IPS-15b (cell line): ENCODE measurements at regions not wholly inside any gene's neighbourhood (a gene's known extent, or its start where the extent isn't known, plus 50 kb on each side); places are given as distances from the start of the nearest gene placed in this dataset.

Experiments
- H3K27me3 ChIP-seq: one replicate; pipeline ENCODE4 v1.6.1; 2013; ENCODE audit warnings: low read length; ENCODE audit not compliant: control insufficient read depth, insufficient read depth
- H3K36me3 ChIP-seq: one replicate; pipeline ENCODE4 v1.6.1; 2013; ENCODE audit warnings: low read length; ENCODE audit not compliant: control insufficient read depth, insufficient read depth
- H3K4me1 ChIP-seq: one replicate; pipeline ENCODE4 v1.6.1; 2013; ENCODE audit warnings: mild to moderate bottlenecking, low read length; ENCODE audit not compliant: control insufficient read depth, insufficient read depth
- H3K4me3 ChIP-seq: one replicate; pipeline ENCODE4 v1.5.1; 2013; ENCODE audit warnings: low read depth, low read length
- H3K9ac ChIP-seq: one replicate; pipeline ENCODE4 v1.6.1; 2013; ENCODE audit warnings: low read depth, mild to moderate bottlenecking, low read length
- H3K9me3 ChIP-seq: one replicate; pipeline ENCODE4 v1.6.1; 2013; ENCODE audit warnings: mild to moderate bottlenecking, low read length; ENCODE audit not compliant: control insufficient read depth, insufficient read depth

DNA sequence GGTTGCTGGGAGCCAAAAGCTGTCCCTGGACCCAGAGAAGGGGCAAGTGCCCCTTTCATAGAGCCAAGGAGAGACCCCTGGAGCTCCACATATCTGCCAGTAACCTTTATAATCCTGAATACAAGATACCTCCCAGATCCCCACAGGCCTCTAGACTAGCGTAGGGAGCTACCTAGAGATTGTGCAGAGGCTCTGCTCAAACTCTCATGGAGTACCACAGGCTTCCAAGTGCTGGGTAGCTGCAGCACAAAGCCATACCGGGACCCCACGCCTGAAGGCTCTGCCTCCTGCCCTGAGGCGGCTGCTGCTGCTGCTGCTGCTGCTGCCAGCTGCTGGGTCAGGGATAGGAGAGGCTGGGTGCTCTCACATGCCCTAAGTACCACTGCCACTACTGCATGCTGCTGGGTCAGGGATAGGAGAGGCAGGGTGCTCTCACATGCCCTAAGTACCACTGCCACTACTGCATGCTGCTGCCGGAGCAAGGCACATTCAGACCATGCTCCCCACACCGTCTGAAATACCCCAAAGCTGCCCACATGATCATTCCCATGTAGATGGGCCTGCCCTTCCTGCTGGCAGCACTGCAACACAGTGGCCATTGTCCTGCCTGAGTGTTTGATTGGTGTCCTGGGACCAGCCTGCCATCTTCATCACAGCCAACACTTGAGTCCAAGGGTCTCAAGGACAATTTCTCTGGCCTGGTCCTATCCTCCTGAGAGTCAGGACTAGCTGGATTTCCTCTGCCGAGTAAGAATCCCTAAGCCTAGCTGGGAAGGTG, 1434.3 kb upstream of the ADGRB3 start:
- no peaks in the 10 kb centered on the region for H3K4me1 ChIP-seq
- no peaks in the 10 kb centered on the region for H3K36me3 ChIP-seq
- no peaks in the 10 kb centered on the region for H3K9me3 ChIP-seq
- H3K9ac ChIP-seq, result no peak overlapping the region
- H3K27me3 ChIP-seq, result no peaks in the 10 kb centered on the region
- H3K4me3 ChIP-seq, result no peak overlapping the region

DNA sequence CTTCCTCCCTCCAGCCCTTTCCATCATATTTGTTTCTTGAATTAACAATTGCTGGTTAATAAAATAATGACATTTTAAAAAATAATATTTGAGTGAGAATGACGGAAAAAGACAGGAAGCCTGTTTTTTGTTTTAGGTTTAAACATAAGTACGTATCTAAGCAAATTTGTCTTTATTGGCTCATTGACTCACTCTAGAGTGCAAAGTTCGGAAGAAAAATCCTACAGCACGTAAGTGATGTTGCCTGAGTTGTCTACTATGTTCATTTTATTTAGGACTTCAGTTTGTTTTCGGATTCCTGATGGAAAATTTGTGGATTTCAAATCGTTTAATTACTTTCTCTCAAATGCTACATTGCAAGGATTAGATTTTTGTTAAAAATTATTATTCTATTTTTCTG, 1435.7 kb upstream of the ADGRB3 start:
- Histone ChIP-seq H3K36me3 (no peaks in the 10 kb centered on the region), H3K9ac (no peak overlapping the region), H3K9me3 (no peaks in the 10 kb centered on the region), H3K4me3 (no peak overlapping the region), H3K27me3 (no peaks in the 10 kb centered on the region), H3K4me1 (no peaks in the 10 kb centered on the region)

DNA sequence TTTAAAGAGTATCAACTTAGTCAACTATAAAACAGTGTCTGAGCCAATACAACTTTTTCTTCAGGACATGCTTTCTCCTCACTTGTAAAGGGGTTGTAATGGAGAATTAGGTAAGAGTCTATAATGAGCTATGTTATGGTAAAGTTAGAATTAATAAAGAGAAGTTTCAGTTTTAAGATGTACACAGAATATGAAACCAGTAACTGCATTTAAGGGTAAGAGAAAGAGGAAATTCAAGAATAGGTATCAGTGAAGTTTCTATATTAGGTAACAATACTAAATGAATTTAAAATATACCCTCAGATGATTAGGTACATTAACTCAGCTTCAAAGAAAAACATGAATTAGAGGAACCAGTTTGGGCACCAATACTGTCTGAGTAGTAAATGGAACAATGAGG, 1444.3 kb upstream of the ADGRB3 start:
- H3K4me1 ChIP-seq, result no peaks in the 10 kb centered on the region
- no peaks in the 10 kb centered on the region for H3K27me3 ChIP-seq
- no peaks in the 10 kb centered on the region for H3K36me3 ChIP-seq
- H3K9ac ChIP-seq, result no peak overlapping the region
- H3K4me3 ChIP-seq, result no peak overlapping the region
- H3K9me3 ChIP-seq, result no peaks in the 10 kb centered on the region

DNA sequence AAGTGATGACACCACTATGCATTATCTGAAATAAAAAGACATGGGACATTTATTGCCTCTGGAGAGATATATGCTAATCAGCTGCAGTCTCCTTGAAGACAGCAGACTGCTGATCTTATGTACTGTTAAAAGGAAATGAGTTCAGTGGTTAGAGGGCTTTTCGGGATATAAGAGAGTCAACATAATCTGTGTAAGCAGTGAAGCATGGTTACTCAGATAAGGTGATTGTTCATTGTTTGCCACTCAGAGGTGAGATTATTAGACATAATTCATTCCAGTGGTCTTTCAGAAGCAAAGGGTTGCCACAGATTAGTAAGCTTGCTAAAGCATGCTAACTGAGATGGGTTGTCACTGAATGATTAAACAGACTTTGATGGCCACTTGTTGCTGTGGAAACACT, 1450.7 kb upstream of the ADGRB3 start:
- Histone ChIP-seq H3K4me1 (no peaks in the 10 kb centered on the region), H3K9ac (no peak overlapping the region), H3K27me3 (no peaks in the 10 kb centered on the region), H3K36me3 (no peaks in the 10 kb centered on the region), H3K4me3 (no peak overlapping the region), H3K9me3 (peaks cover 2% of the 10 kb centered on the region)

DNA sequence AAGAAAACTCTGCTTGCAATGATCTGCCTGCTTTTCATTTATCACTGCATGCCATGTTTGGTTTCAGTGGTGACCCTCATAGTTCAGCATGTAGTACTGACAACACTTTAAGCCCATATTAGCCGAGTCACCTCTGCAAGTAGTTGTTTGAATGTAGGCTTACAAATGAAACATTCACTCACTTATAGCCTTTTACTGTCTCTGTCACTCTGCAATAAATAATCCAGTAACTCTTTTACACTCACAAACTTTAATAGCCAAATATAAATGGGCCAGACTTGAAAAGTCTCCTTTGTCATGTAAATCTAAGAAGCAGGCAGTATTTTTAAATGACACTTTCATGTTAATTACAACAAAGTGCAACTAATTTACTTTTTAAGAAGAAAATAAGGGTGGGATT, 1460.0 kb upstream of the ADGRB3 start:
- H3K9ac ChIP-seq, result no peak overlapping the region
- H3K36me3 ChIP-seq, result no peaks in the 10 kb centered on the region
- H3K9me3 ChIP-seq, result no peaks in the 10 kb centered on the region
- no peaks in the 10 kb centered on the region for H3K4me1 ChIP-seq
- no peaks in the 10 kb centered on the region for H3K27me3 ChIP-seq
- no peak overlapping the region for H3K4me3 ChIP-seq

DNA sequence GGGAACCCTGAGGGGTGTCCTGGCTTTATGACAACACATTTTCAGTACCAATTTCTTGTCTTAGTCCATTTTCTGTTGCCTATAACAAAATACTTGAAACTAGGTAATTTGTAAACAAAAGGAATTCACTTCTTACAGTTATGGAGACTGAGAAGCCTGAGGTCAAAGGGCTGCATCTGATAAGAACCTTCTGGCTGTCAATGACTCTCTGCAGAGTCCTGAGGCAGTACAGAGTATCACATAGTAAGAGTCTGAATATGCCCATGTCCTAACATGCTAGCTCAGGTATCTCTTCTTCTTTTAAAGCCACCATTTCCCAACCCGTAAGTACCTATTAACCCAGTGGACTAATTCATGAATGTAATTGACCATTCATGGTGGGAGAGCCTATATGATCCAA, 1458.6 kb upstream of the EYS start:
- Histone ChIP-seq H3K27me3 (no peaks in the 10 kb centered on the region), H3K36me3 (no peaks in the 10 kb centered on the region), H3K4me3 (no peak overlapping the region), H3K4me1 (no peaks in the 10 kb centered on the region), H3K9ac (no peak overlapping the region), H3K9me3 (no peaks in the 10 kb centered on the region)

DNA sequence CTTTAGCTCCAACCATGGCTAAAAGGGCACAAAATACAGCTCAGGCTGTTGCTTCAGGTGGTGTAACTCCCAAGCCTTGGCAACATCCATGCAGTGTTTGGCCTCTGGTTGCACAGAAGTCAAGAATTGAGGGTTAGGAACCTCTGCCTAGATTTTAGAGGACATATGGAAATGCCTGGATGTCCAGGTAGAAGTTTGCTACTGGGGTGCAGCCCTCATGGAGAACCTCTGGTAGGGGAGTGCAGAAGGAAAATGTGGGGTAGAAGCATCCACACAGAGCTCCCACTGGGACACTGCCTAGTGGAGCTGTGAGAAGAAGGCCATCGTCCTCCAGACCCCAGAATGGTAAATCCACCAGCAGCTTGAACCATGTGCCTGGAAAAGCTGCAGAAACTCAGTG, 1453.8 kb upstream of the EYS start:
- no peaks in the 10 kb centered on the region for H3K27me3 ChIP-seq
- H3K36me3 ChIP-seq, result no peaks in the 10 kb centered on the region
- H3K4me1 ChIP-seq, result no peaks in the 10 kb centered on the region
- no peaks in the 10 kb centered on the region for H3K9me3 ChIP-seq
- no peak overlapping the region for H3K4me3 ChIP-seq
- H3K9ac ChIP-seq, result no peak overlapping the region

DNA sequence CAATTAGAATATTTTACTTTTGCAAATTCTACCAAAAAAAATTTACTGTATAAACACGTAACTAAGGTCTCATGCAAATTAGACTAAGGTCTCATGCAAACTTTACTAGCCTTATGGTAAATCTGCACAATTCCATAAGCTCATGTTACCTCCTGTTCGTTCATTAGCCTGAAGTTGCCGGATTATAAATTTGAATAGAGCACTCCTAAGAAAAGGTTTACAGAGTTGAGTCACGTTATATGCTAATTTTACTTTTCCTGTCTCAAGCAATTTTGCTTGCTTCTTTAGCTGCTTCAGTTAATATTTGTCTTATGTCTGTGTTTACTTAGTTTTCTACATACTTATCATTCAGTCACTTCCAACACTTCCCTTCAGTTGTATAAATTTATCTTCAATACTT, 1434.0 kb upstream of the EYS start:
- no peak overlapping the region for H3K9ac ChIP-seq
- H3K9me3 ChIP-seq, result peaks cover 2% of the 10 kb centered on the region
- H3K27me3 ChIP-seq, result no peaks in the 10 kb centered on the region
- H3K4me1 ChIP-seq, result no peaks in the 10 kb centered on the region
- H3K36me3 ChIP-seq, result no peaks in the 10 kb centered on the region
- no peak overlapping the region for H3K4me3 ChIP-seq

DNA sequence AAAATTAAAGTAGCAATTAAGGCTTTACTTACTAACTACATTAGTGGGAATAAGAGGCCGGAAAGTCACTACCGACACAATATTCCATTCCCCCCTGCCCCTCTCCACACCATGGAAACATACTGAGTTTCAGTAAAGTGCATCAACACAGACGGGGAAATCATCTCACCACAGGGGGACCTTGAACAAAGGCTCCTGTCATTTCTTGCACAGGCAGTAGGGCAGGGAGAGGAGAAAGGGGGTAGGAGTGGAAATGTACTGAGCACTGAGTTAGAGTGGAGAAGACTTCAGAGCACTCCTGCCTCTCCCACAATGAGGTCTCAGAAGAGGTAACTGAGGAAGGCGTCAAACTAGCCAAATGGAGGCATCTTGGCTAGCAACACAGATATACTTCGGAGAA, 1426.9 kb upstream of the EYS start:
- Histone ChIP-seq H3K9me3 (no peaks in the 10 kb centered on the region), H3K27me3 (no peaks in the 10 kb centered on the region), H3K9ac (no peak overlapping the region), H3K4me1 (no peaks in the 10 kb centered on the region), H3K36me3 (no peaks in the 10 kb centered on the region), H3K4me3 (no peak overlapping the region)

DNA sequence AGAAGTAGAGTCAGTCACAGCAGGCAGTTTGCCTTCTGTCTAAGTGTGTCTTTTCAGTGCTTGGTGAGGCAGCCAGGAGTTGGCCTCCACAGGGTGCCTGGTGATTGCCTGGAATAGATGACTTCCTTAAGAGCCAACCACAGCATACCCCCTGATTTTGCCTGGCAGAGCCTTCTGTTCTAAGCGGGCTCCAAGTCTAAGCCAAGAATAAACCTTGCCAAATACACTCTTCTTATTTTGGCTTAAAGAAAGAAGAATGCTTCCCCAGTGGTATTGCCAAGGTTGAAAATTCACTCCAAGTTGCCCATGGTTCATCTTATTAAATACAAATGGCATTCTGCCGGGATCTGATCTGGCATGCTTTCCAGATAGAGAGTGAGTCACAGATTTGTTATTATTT, 1424.8 kb upstream of the EYS start:
- Histone ChIP-seq H3K4me1 (no peaks in the 10 kb centered on the region), H3K4me3 (no peak overlapping the region), H3K27me3 (no peaks in the 10 kb centered on the region), H3K9me3 (no peaks in the 10 kb centered on the region), H3K9ac (no peak overlapping the region), H3K36me3 (no peaks in the 10 kb centered on the region)

DNA sequence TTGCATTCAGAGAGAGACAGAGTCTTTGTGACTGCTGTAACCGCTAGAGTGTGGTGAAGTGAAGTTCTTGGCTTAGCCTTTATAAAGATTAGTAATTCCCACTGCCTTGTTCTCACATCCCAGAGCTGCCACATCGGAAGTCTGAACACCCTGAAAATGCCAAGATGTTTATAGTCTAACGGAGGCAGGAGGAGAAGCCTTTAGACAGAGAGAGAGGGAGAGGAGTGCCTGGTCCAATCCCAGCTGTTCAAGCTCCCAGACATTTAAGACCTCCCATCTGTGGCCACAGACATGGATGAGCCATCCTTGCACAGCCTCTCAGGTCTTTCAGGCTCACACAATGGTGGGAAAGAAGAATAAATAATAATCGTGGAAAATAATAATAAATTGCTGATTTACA, 1422.8 kb upstream of the EYS start:
- Histone ChIP-seq H3K36me3 (no peaks in the 10 kb centered on the region), H3K9me3 (no peaks in the 10 kb centered on the region), H3K4me1 (no peaks in the 10 kb centered on the region), H3K4me3 (no peak overlapping the region), H3K27me3 (no peaks in the 10 kb centered on the region), H3K9ac (no peak overlapping the region)

DNA sequence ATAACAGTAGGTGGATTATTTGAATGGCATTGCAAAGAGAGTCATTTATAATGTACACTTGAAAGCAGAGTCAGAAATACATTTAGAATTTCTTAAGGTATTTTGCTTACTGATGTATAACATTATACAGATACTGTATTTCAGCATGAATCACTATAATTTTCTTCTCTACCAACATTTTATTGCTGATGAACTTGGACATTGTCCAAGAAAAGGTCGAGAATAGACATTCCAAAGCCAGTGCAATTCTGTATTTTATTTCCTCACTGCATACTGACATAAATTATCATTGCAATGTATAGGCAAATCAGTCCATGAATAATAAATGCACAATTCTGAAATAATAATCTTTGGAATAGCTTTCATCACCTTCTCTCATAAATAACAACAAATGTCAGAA, 1420.0 kb upstream of the EYS start:
- H3K9ac ChIP-seq, result no peak overlapping the region
- no peaks in the 10 kb centered on the region for H3K4me1 ChIP-seq
- H3K27me3 ChIP-seq, result no peaks in the 10 kb centered on the region
- no peaks in the 10 kb centered on the region for H3K9me3 ChIP-seq
- H3K4me3 ChIP-seq, result no peak overlapping the region
- no peaks in the 10 kb centered on the region for H3K36me3 ChIP-seq
